HCT116 (cell line): ENCODE measurements at regions not wholly inside any gene's neighbourhood (a gene's known extent, or its start where the extent isn't known, plus 50 kb on each side); places are given as distances from the start of the nearest gene placed in this dataset.

Experiments
- CEBPB ChIP-seq: IDR thresholded peaks from 2 replicates; pipeline ENCODE4 v1.6.1; 2012; ENCODE audit warnings: low read depth
- CTCF ChIP-seq, 3 experiments: fragments of 200-600 bp in 1 of 3; sonication (generic) in 1 of 3; IDR thresholded peaks in 2 of 3; conservative IDR thresholded peaks in 1 of 3; 2 replicates each; pipeline ENCODE4 v1.5.1; 2012 to 2017; ENCODE audit warnings: low read depth in 2 of 3, low read length in 2 of 3, antibody characterized with exemption in 1 of 3, borderline replicate concordance in 1 of 3, control low read depth in 1 of 3, mild to moderate bottlenecking in 1 of 3, mixed read lengths in 1 of 3, mixed run types in 1 of 3, moderate library complexity in 1 of 3; ENCODE audit not compliant: insufficient read depth in 1 of 3
- SIN3A ChIP-seq: IDR thresholded peaks from 2 replicates; pipeline ENCODE4 v1.6.1; 2012; ENCODE audit warnings: low read depth

- TF ChIP-seq SIN3A = no peak
- TF ChIP-seq CTCF (IDR thresholded peaks at IDR 0.05 in 2 of 3, conservative IDR thresholded peaks at IDR 0.05 in 1 of 3; ENCODE audit: borderline replicate concordance in 1 of 3, insufficient read depth in 1 of 3, low read depth in 2 of 3, low read length in 2 of 3) = peak; percentile 47 to 77 (median 56); a peak in 5 of 6 replicates
- TF ChIP-seq CEBPB = no peak
Measured at GRCh38 chr6:102619585-102619984, 1226.1 kb downstream of the GRIK2 start.
